ENCODE measurements at regions not wholly inside any gene's neighbourhood (a gene's known extent, or its start where the extent isn't known, plus 50 kb on each side); places are given as distances from the start of the nearest gene placed in this dataset.
"Not testable (repeated sequence)": the region's sequence is repeated elsewhere in the genome, so short reads cannot be mapped to it uniquely, and the experiment has no call there.

DNA sequence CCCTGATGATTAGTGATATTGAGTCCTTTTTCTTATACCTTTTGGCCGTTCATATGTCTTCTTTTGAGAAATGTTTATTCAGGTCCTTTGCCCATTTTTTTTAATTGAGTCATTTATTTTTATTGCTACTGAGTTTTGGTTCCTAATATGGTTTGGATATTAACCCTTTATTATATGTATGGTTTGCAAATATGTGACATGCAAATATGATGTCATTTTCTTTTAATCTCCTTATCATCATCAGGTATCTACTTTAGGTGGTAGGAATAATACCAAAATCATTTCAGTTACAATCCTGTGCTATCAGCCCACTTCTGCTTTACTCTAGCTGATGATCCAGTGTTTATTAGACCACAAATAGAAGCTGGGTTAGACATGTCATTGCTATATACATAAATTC lies 102.3 kb upstream of the TRPC7 start:
- no peak for DNase-seq (ENCODE audit: low read depth)

DNA sequence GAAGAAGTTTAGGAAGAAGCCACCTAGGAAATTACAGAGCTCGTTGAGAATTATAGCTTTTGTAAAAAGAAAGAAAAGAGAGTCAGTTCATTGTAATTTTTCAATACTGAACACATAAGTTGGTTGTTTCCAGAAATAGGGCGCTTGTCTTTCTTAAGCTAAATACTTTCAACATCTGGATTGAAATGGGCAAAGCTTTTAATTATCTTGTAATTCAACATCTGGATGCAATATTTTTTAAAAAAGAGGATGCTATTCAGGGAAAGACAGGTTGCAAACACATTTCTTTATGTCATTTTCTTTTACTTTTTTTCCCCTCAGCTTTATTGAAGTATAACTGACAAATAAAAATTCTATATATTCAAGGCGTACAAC lies 100.7 kb upstream of the TRPC7 start:
- DNase-seq (ENCODE audit: low read depth): no peak

DNA sequence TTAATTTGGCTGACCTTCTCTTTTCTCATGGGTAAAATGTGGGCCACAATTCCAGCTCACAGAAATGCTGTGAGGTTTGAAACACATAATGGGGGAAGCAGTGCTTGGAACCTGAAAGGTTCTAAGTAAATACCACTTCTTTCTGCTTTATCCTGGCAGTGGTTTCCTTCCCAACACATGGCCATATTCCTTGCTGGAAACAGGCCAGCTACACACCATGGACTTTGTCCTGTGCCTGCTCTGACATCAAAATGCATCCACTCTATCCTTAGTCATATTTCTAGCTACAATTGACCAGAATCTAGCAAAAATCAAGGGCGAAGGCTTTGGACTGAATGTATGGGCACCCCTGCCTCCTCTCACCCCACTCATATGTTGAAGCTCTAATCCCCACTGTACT lies 93.1 kb upstream of the TRPC7 start:
- DNase-seq (ENCODE audit: low read depth): no peak

DNA sequence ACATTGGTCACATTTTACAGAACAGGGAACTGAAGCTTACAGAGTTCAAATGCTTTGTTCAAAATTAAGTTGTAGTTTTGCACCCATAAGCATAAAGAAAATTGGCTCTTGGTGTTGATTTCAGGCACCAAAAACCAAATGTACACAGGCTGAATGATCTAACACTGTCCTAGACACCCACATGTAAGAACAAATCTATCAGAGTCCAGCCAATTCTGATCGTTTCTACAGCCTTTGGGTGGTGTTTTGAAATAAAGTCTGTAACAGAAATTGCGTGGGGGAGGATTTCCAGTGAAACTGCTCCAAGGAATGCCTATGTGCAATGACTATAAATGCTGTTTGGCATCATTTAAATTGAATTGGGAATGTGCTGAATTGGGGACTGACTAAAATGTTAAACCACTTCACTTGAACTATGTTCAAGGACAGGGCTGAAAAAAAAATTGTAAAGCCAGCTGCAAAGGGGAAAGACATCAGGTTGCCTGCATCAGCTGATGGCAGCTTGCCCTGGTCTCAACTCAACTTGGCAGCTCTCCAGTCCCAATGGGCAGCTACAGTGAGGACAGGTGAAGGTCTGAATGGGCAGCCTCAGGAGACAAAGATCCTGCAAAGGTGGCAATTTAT lies 92.2 kb upstream of the TRPC7 start:
- no peak for DNase-seq (ENCODE audit: low read depth)

DNA sequence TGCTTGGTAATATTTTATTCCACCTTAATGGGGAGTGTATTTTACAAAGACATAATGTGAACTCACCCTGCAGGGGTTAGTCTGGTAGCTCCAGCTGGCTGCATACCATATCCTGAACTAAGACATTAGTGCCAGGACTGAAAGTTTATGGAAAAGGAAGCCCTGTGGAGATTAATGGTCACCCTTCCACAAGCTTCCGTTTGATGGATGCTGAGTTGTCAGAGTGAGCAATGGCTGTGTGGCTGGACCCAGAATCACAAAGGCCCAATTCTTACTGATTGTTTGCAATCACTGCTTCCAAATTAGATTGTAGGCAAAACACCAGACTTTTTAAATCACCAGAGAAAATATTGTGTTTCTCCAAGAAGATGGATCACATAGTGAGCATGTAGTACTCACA lies 90.1 kb upstream of the TRPC7 start:
- no peak for DNase-seq (ENCODE audit: low read depth)

GRCh38 chr5:136453986-136454758 lies 88.8 kb upstream of the TRPC7 start:
- no peak for DNase-seq (ENCODE audit: low read depth)

DNA sequence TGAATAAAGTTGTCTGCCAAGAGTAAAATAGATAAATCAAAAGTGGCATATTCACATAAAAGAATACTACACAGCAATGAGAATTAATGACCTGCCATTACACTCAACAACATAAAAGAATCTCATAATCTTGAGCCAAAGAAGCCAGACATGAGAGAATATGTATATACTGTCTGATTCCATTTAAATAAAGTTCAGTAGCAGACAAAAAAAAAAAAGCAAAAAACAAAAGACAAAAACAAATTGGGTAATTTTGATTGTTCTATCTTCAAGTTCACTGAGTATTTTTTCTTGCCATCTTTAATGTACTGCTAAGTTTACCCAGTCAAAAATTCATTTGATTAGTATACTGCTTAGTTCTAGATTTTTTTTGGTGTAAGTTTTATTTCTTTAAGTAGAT lies 87.9 kb upstream of the TRPC7 start:
- no peak for DNase-seq (ENCODE audit: low read depth)

- not testable (repeated sequence) for DNase-seq (ENCODE audit: low read depth)
Observed at GRCh38 chr5:136447576-136447975, 82.2 kb upstream of the TRPC7 start.

- no peak for DNase-seq (ENCODE audit: low read depth)
Observed at GRCh38 chr5:136446565-136446964, 81.2 kb upstream of the TRPC7 start.

- DNase-seq (ENCODE audit: low read depth): not testable (repeated sequence)
Observed at GRCh38 chr5:136444099-136444498, 78.8 kb upstream of the TRPC7 start.

- no peak for DNase-seq (ENCODE audit: low read depth)
Observed at GRCh38 chr5:136439367-136439766, 74.0 kb upstream of the TRPC7 start.

- no peak for DNase-seq (ENCODE audit: low read depth)
Observed at GRCh38 chr5:136435946-136436543, 70.7 kb upstream of the TRPC7 start.

GRCh38 chr5:136434795-136435194 lies 69.5 kb upstream of the TRPC7 start:
- no peak for DNase-seq (ENCODE audit: low read depth)

GRCh38 chr5:136432705-136433104 lies 67.4 kb upstream of the TRPC7 start:
- DNase-seq (ENCODE audit: low read depth): no peak

- no peak for DNase-seq (ENCODE audit: low read depth)
Observed at GRCh38 chr5:136430081-136430480, 64.7 kb upstream of the TRPC7 start.

DNA sequence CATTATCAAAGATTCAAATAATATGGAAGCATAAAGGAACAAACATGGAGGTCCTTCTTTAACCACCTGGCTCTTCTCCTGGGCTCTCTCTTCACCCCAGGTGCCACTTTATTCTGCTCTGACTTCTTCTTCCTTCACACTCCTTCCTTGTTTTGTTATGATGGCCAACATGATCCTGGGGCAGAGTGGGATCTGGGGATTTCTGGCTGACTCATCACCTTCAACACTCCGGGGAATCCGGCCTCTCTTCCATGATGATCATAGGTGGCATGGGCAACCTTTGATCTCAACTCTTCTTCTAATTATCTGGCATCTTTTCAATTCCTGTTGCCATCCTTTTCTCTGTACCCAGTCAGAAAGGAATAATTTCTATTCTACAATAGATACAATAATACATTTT lies 62.1 kb upstream of the TRPC7 start:
- DNase-seq (ENCODE audit: low read depth): no peak

DNA sequence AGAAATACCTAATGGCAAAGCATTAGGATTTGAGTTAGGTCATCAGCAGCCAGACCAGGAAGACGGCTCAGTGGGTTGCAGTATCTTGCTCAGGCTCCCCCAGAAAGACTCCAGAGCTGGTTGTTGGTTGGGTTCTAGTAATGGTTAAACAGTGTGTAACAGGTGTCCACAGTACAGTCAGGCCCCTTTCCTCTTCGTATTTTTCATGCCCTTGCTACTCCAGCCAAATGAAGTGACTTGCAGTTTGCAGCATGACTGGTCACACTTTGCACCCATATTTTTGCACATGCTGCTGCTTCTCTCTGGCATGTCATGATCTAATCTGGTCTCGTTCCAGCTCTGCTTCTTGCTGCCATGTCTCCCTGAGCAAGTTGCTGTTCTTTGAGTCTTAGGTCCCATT lies 60.6 kb upstream of the TRPC7 start:
- DNase-seq (ENCODE audit: low read depth): no peak

DNA sequence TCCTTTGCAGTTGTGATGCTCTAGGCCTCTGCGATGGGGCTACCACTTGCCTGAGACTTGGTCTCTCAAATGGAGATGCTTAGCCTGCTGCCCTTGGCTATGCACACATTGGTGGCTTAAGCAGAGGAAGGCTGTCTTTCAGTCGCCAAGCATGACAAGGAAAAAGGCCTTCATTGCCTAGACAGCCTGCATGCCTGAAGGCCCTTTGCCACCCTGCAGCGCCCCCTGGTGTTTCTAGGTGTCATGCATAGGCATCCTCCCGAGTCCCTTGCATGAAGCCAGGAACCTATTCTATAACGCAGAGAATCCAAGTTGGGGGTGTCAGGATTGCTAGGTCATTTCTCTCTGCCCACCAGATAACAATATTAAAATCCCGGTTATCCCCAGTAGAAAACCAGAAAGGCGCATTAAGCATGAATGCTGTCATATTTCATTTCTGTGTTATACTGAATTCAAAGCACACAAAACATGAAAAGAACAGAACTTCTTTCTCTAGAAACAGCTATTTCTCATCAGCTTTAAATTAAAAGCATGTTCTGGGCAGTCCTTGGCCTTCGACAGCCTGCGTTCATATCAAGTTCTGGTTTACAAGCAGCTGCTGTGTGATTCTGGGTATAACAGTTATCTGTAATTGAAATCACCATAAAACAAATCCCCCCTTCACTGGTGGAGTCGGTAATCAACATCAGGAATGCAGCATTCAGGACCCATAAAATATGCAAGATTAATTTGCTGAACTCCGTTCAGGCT lies 59.7 kb upstream of the TRPC7 start:
- peak; percentile 65 for DNase-seq (ENCODE audit: low read depth)

GRCh38 chr5:136423944-136424606 lies 58.7 kb upstream of the TRPC7 start:
- DNase-seq (ENCODE audit: low read depth): no peak

- DNase-seq (ENCODE audit: low read depth): no peak
Observed at GRCh38 chr5:136420168-136420898, 55.0 kb upstream of the TRPC7 start.

DNA sequence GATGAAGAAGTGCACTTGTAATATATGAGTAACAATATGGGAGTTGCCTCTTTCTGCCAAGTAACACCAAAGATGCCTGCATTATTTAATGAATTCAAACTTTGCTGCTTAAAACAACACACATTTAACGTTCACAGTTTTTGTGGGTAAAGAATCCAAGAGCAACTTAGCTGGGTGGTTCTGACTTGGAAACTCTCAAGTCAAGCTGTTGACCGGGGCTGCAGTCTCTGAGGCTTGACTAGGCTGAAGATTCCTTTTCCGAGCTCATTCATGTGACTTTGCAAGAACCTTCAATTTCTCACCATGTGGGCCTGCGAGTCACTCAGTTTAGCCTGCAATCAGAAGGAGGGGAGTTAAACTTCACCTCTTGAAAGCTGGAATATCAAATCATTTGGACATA lies 53.0 kb upstream of the TRPC7 start:
- no peak for DNase-seq (ENCODE audit: low read depth)
